IMR-90 (cell line): ENCODE measurements at regions not wholly inside any gene's neighbourhood (a gene's known extent, or its start where the extent isn't known, plus 50 kb on each side); places are given as distances from the start of the nearest gene placed in this dataset.

Experiments
- ATAC-seq: fragments of 200-7000 bp; cut with Tn5 transposase; 2 replicates; pipeline ENCODE4 v1.9.1; 2020; ENCODE audit warnings: low read depth, mild to moderate bottlenecking, moderate library complexity
- BruUV-seq: library from RNA; stranded (reverse); fragments of 400-500 nt; replicated peaks from 2 replicates; lab custom pipeline; 2021; lab: Mats Ljungman, UMichigan
- CTCF ChIA-PET: fragments of 300-600 bp; formaldehyde crosslinking; extraction: SDS; loops from one replicate; lab custom pipeline; 2021; ENCODE audit warnings: antibody characterized with exemption; lab: Yijun Ruan, JAX
- POLR2A ChIA-PET: fragments of 300-600 bp; sonication (Branson Sonifier 250); formaldehyde crosslinking; loops from one replicate; lab custom pipeline; 2022; ENCODE audit warnings: antibody characterized with exemption; ENCODE audit not compliant: unreplicated experiment; lab: Charles Lee
- DNase-seq: peaks from one replicate; pipeline ENCODE4 v3.0.0; 2013
- H2AFZ ChIP-seq: replicated peaks from 2 replicates; pipeline ENCODE3; 2013; ENCODE audit warnings: low read length, mild to moderate bottlenecking; ENCODE audit not compliant: poor library complexity
- H2AK5ac ChIP-seq: 2 replicates; pipeline ENCODE4 v1.6.1; 2013; ENCODE audit warnings: low read depth, low read length, inconsistent platforms
- H2AK9ac ChIP-seq: replicated peaks from 2 replicates; pipeline ENCODE3; 2013; ENCODE audit warnings: mild to moderate bottlenecking, low read depth, low read length, moderate library complexity; ENCODE audit not compliant: poor library complexity
- H2BK120ac ChIP-seq: 2 replicates; pipeline ENCODE4 v1.6.1; 2013; ENCODE audit warnings: low read depth, low read length, inconsistent platforms
- H2BK15ac ChIP-seq: 3 replicates; pipeline ENCODE4 v1.6.1; 2013; ENCODE audit warnings: low read depth, low read length, inconsistent platforms
- H2BK20ac ChIP-seq: 2 replicates; pipeline ENCODE4 v1.6.1; 2013; ENCODE audit warnings: low read depth, mild to moderate bottlenecking, inconsistent platforms, low read length, moderate library complexity
- H2BK5ac ChIP-seq: 2 replicates; pipeline ENCODE4 v1.6.1; 2013; ENCODE audit warnings: mild to moderate bottlenecking, low read depth, low read length, inconsistent platforms; ENCODE audit not compliant: poor library complexity, severe bottlenecking
- H3K14ac ChIP-seq: replicated peaks from 2 replicates; pipeline ENCODE4 v1.6.1; 2013; ENCODE audit warnings: low read depth, low read length, inconsistent platforms
- H3K18ac ChIP-seq: 2 replicates; pipeline ENCODE4 v1.6.1; 2013; ENCODE audit warnings: low read depth, low read length, control low read depth
- H3K23ac ChIP-seq: 2 replicates; pipeline ENCODE4 v1.6.1; 2013; ENCODE audit warnings: low read depth, low read length, inconsistent platforms
- H3K27ac ChIP-seq: 2 replicates; pipeline ENCODE4 v1.5.1; 2013; ENCODE audit warnings: mild to moderate bottlenecking, control low read depth, low read length; ENCODE audit not compliant: insufficient read depth
- H3K27me3 ChIP-seq: 2 replicates; pipeline ENCODE4 v1.6.1; 2013; ENCODE audit warnings: low read length; ENCODE audit not compliant: control insufficient read depth, insufficient read depth
- H3K36me3 ChIP-seq: 2 replicates; pipeline ENCODE4 v1.6.1; 2013; ENCODE audit warnings: low read length, mixed read lengths; ENCODE audit not compliant: control insufficient read depth, insufficient read depth
- H3K4ac ChIP-seq: 2 replicates; pipeline ENCODE4 v1.6.1; 2013; ENCODE audit warnings: low read depth, low read length, inconsistent platforms
- H3K4me1 ChIP-seq: 2 replicates; pipeline ENCODE4 v1.6.1; 2013; ENCODE audit warnings: low read length, mixed read lengths; ENCODE audit not compliant: control insufficient read depth, insufficient read depth
- H3K4me2 ChIP-seq: 2 replicates; pipeline ENCODE4 v1.6.1; 2013; ENCODE audit warnings: low read depth, mild to moderate bottlenecking, control low read depth, low read length, moderate library complexity
- H3K4me3 ChIP-seq: 2 replicates; pipeline ENCODE4 v1.5.1; 2013; ENCODE audit warnings: low read depth, mild to moderate bottlenecking, control low read depth, low read length, moderate library complexity; ENCODE audit not compliant: insufficient read depth
- H3K56ac ChIP-seq: 2 replicates; pipeline ENCODE4 v1.6.1; 2013; ENCODE audit warnings: low read length, inconsistent platforms; ENCODE audit not compliant: insufficient read depth; ENCODE audit errors: extremely low read depth
- H3K79me1 ChIP-seq, 2 experiments: 2 replicates each; pipeline ENCODE4 v1.6.1; 2013; ENCODE audit warnings: low read length in 2 of 2, inconsistent platforms in 1 of 2, low read depth in 1 of 2
- H3K9ac ChIP-seq: 2 replicates; pipeline ENCODE4 v1.6.1; 2013; ENCODE audit warnings: low read depth, low read length, control low read depth
- H3K9me1 ChIP-seq: 2 replicates; pipeline ENCODE4 v1.6.1; 2013; ENCODE audit warnings: low read length, inconsistent platforms; ENCODE audit not compliant: insufficient read depth
- H3K9me3 ChIP-seq: 2 replicates; pipeline ENCODE4 v1.6.1; 2013; ENCODE audit warnings: low read length; ENCODE audit not compliant: control insufficient read depth, insufficient read depth
- H4K20me1 ChIP-seq: 2 replicates; pipeline ENCODE4 v1.6.1; 2013; ENCODE audit warnings: low read length, inconsistent platforms; ENCODE audit not compliant: insufficient read depth
- H4K5ac ChIP-seq: 2 replicates; pipeline ENCODE4 v1.6.1; 2013; ENCODE audit warnings: mild to moderate bottlenecking, low read depth, low read length, control low read depth
- H4K8ac ChIP-seq, 2 experiments: 2 replicates each; pipeline ENCODE4 v1.6.1; 2013; ENCODE audit warnings: low read depth in 2 of 2, low read length in 2 of 2, control low read depth in 1 of 2, inconsistent platforms in 1 of 2
- H4K91ac ChIP-seq: 2 replicates; pipeline ENCODE4 v1.6.1; 2013; ENCODE audit warnings: low read depth, low read length, inconsistent platforms; ENCODE audit not compliant: insufficient read depth
- CEBPB ChIP-seq: IDR thresholded peaks from 2 replicates; pipeline ENCODE4 v1.6.1; 2012; ENCODE audit warnings: low read depth, low read length, improper control_type of control experiment
- CHD1 ChIP-seq: IDR thresholded peaks from 2 replicates; pipeline ENCODE4 v1.6.1; 2012; ENCODE audit warnings: low read depth, low read length, improper control_type of control experiment
- FOS ChIP-seq: fragments of 150-350 bp; IDR thresholded peaks from 2 replicates; pipeline ENCODE4 v1.6.1; 2016; ENCODE audit warnings: low read depth, low read length
- MAFK ChIP-seq: IDR thresholded peaks from 2 replicates; pipeline ENCODE4 v1.6.1; 2012; ENCODE audit warnings: low read depth, low read length, improper control_type of control experiment
- MAZ ChIP-seq: IDR thresholded peaks from 2 replicates; pipeline ENCODE4 v1.6.1; 2012; ENCODE audit warnings: low read depth, mild to moderate bottlenecking, low read length, improper control_type of control experiment, moderate library complexity, borderline replicate concordance
- NFE2L2 ChIP-seq: fragments of 150-350 bp; IDR thresholded peaks from 2 replicates; pipeline ENCODE4 v1.6.1; 2016; ENCODE audit warnings: low read depth, mild to moderate bottlenecking, low read length
- POLR2A ChIP-seq: IDR thresholded peaks from 2 replicates; pipeline ENCODE4 v1.6.1; 2012; ENCODE audit warnings: mild to moderate bottlenecking, low read depth, low read length
- RAD21 ChIP-seq: IDR thresholded peaks from 2 replicates; pipeline ENCODE4 v1.6.1; 2012; ENCODE audit warnings: low read length, improper control_type of control experiment
- SMC3 ChIP-seq: fragments of 150-350 bp; IDR thresholded peaks from 2 replicates; pipeline ENCODE4 v1.6.1; 2016; ENCODE audit warnings: low read depth, mild to moderate bottlenecking, antibody characterized with exemption, low read length, moderate library complexity
- WGBS, 2 experiments: methylation state at CpG; one replicate each; pipeline versions ENCODE4 v1.1.5 to v1.1.7; 2013; ENCODE audit warnings: missing lambda C conversion rate in 2 of 2; ENCODE audit not compliant: insufficient read length in 1 of 2; ENCODE audit errors: extremely low coverage in 2 of 2; 5-methylcytosine and 5-hydroxymethylcytosine counted together
- dilution Hi-C: fragments of 300-500 bp; cut with HindIII; formaldehyde crosslinking; loops from one replicate; pipeline ENCODE4 v1.14.3; 2018; ENCODE audit warnings: low sequenced_read_pairs; ENCODE audit not compliant: unreplicated experiment
- in situ Hi-C: fragments of 300-500 bp; cut with MboI; formaldehyde crosslinking; loops from 3 replicates; pipeline ENCODE4 v1.14.3; 2019; ENCODE audit warnings: low sequenced_read_pairs, inconsistent platforms, mixed read lengths
- intact Hi-C: fragments of 100-400 bp; cut with micrococcal nuclease; formaldehyde crosslinking; loops from 2 replicates; pipeline ENCODE4 v1.10.0; 2022
- TF ChIP-seq, protein P1 (sequence below): conservative IDR thresholded peaks from 2 replicates; pipeline ENCODE4 v1.5.1; 2012; ENCODE audit warnings: mild to moderate bottlenecking, low read depth, low read length, improper control_type of control experiment
- TF ChIP-seq, protein P2 (sequence below): fragments of 150-350 bp; IDR thresholded peaks from 2 replicates; pipeline ENCODE4 v1.6.1; 2016; ENCODE audit warnings: low read depth, mild to moderate bottlenecking, low read length, moderate library complexity, borderline replicate concordance

DNA sequence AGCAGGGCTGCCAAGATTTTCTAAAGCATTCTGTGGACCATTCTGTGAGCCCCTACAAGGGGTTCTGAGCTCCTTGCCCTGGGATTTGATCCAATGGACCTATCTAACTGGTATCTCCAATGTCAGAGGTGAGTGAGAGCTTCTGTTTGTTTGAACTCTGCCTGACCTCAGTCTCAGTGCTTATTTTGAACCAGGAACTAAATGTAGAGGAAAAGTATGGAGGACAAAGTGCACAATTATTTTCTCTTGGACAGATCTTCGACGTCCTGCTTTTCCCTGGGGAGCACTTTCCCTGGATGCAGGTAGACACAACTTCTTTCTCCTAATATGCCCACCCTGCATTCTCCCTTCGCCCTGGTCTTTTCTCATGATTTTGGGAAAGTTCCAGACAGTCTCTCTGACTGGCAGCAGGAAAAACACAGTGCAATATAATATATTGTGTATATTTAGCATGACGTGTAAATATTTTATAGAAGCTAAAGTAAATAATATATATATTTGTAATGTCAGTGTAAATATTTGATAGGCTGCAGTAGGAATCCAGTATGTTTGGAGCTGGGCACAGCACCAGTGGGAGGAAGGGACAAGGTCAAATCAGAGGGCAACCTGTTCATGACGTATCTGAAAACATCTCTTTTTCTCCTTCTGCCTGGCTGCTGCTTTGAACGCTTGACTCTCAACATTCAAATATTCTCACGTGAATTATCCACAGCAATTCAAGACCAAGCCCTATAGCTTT lies 184.0 kb upstream of the LYZL1 start (continued):
- TF ChIP-seq RAD21 (no peak), POLR2A (no peak)

DNA sequence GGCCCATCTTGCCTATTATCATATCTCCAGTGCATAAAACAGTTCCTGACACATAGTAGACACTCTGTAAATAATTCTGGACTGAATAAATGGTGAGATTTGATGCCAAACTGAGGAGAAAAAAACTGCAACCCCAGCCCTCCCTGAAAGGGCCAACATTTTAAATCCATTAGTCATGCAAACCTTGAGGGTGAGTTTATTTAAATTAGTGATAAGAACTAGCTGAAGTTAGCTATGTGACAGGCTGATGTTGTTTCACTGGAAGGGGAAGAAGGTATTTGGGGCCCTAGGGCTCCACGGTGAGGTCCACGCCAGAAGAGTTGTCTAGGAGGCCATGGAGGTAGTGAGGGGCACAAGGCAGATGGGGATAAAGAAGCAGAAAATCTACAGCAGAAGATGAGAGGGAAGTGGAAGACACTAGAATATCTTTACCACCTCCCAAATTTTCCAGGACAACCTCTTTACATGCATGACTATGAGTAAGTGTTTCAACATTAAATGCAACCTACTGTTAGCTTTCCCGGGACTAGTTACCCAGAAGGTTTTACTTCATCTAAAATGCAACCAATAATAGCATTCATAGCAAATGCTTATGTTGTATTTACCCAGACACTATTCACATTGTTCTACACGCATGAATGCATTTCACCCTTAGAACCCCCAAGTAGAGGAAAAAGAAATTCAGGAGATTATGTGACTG lies 183.2 kb upstream of the LYZL1 start:
- Histone ChIP-seq H3K4me1 (peaks cover 13% of the 10 kb centered on the region), H3K9me3 (peaks cover 4% of the 10 kb centered on the region), H3K9ac (no peak overlapping the region), H2BK15ac (peak overlapping the region; percentile 80; the same call in 2 of the 3 replicates), H3K18ac (peak overlapping the region; percentile 97; the same call in 1 of the 2 replicates), H3K27ac (peak overlapping the region; percentile 59), H3K79me1 (no peaks in the 10 kb centered on the region), H2AK9ac (no peak overlapping the region), H4K20me1 (no peaks in the 10 kb centered on the region), H2AK5ac (peak overlapping the region; percentile 97; the same call in 1 of the 2 replicates), H2BK120ac (peak overlapping the region; percentile 97), H2BK5ac (peak overlapping the region; percentile 71), H3K56ac (0 out of 2 replicates have a peak overlapping the region, but pooled peaks have one; percentile 7), H3K9me1 (peaks cover 13% of the 10 kb centered on the region), H4K5ac (peak overlapping the region; percentile 85; the same call in 1 of the 2 replicates), H4K8ac (peak overlapping the region; percentile 8 to 52), H3K27me3 (peaks cover 7% of the 10 kb centered on the region; the same call in 1 of the 2 replicates), H4K91ac (peak overlapping the region; percentile 95; the same call in 1 of the 2 replicates), H3K14ac (peak overlapping the region; percentile 94; the same call in 1 of the 2 replicates), H3K36me3 (no peaks in the 10 kb centered on the region), H3K23ac (peak overlapping the region; percentile 86; the same call in 1 of the 2 replicates), H3K4me2 (peak overlapping the region; percentile 11), H2AFZ (no peak overlapping the region), H3K4me3 (no peak overlapping the region), H2BK20ac (peak overlapping the region; percentile 97), H3K4ac (peak overlapping the region; percentile 96)
- ChIA-PET CTCF (interaction anchor here (0.6 to 1.5 kb wide), 3 partner anchors 14 to 426 kb away, joined by 3 to 7 read pairs (median 4); no protein-coding TSS in a partner anchor), POLR2A (no interaction called here)
- WGBS, 2 experiments: no CpG with 5 or more reads among the region's 4 CpGs
- DNase-seq (peak; percentile 86), ATAC-seq (peak; percentile 87)
- in situ Hi-C loops: no loop called here
- no TSS peak for BruUV-seq
- intact Hi-C loops: no loop called here
- dilution Hi-C loops: no loop called here
- TF ChIP-seq, protein P1, sequence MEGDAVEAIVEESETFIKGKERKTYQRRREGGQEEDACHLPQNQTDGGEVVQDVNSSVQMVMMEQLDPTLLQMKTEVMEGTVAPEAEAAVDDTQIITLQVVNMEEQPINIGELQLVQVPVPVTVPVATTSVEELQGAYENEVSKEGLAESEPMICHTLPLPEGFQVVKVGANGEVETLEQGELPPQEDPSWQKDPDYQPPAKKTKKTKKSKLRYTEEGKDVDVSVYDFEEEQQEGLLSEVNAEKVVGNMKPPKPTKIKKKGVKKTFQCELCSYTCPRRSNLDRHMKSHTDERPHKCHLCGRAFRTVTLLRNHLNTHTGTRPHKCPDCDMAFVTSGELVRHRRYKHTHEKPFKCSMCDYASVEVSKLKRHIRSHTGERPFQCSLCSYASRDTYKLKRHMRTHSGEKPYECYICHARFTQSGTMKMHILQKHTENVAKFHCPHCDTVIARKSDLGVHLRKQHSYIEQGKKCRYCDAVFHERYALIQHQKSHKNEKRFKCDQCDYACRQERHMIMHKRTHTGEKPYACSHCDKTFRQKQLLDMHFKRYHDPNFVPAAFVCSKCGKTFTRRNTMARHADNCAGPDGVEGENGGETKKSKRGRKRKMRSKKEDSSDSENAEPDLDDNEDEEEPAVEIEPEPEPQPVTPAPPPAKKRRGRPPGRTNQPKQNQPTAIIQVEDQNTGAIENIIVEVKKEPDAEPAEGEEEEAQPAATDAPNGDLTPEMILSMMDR: no peak
- no peak for TF ChIP-seq POLR2A
- no peak for TF ChIP-seq SMC3
- 0 out of 2 replicates have a peak, but pooled peaks have one; percentile 9 for TF ChIP-seq RAD21
- TF ChIP-seq CEBPB: 0 out of 2 replicates have a peak, but pooled peaks have one; percentile 26
- TF ChIP-seq NFE2L2: peak; percentile 37; the same call in 1 of the 2 replicates
- TF ChIP-seq, protein P2, sequence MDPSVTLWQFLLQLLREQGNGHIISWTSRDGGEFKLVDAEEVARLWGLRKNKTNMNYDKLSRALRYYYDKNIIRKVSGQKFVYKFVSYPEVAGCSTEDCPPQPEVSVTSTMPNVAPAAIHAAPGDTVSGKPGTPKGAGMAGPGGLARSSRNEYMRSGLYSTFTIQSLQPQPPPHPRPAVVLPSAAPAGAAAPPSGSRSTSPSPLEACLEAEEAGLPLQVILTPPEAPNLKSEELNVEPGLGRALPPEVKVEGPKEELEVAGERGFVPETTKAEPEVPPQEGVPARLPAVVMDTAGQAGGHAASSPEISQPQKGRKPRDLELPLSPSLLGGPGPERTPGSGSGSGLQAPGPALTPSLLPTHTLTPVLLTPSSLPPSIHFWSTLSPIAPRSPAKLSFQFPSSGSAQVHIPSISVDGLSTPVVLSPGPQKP: no peak
- TF ChIP-seq FOS: peak; percentile 60; the same call in 1 of the 2 replicates
- TF ChIP-seq MAFK: peak; percentile 55
- TF ChIP-seq MAZ: no peak; the same call in 1 of the 2 replicates
- no peak for TF ChIP-seq CHD1
